Keratinocyte (primary cell): ENCODE measurements at regions not wholly inside any gene's neighbourhood (a gene's known extent, or its start where the extent isn't known, plus 50 kb on each side); places are given as distances from the start of the nearest gene placed in this dataset.

Experiments used
- CTCF ChIP-seq, 3 experiments: IDR thresholded peaks in 1 of 3; conservative IDR thresholded peaks in 1 of 3; optimal IDR thresholded peaks in 1 of 3; 2 replicates in 2 of 3; 3 replicates in 1 of 3; pipeline versions ENCODE3 to v1.5.1; 2011; ENCODE audit warnings: low read length in 3 of 3, mild to moderate bottlenecking in 3 of 3, moderate library complexity in 2 of 3, control low read depth in 1 of 3, inconsistent platforms in 1 of 3; ENCODE audit not compliant: insufficient read depth in 2 of 3; ENCODE audit errors: extremely low read depth in 1 of 3
- EZH2 ChIP-seq: IDR thresholded peaks from one replicate; pipeline ENCODE4 v1.6.1; 2012; ENCODE audit warnings: inconsistent platforms, mild to moderate bottlenecking, low read length, moderate library complexity

- no peak for TF ChIP-seq CTCF (optimal IDR thresholded peaks at IDR 0.05 in 1 of 3, IDR thresholded peaks at IDR 0.05 in 1 of 3, conservative IDR thresholded peaks at IDR 0.05 in 1 of 3; ENCODE audit: extremely low read depth in 1 of 3, insufficient read depth in 2 of 3, low read length in 3 of 3)
- TF ChIP-seq EZH2 = no peak
Measured at GRCh38 chr9:10899509-10899908, 286.7 kb upstream of the PTPRD start.
